GM19397 (cell line): ENCODE measurements at regions not wholly inside any gene's neighbourhood (a gene's known extent, or its start where the extent isn't known, plus 50 kb on each side); places are given as distances from the start of the nearest gene placed in this dataset.

Source experiments
- ATAC-seq: cut with Tn5 transposase; IDR thresholded peaks from one replicate; pipeline ENCODE4 v1.9.1; 2021; ENCODE audit warnings: mild to moderate bottlenecking, moderate library complexity; ENCODE audit not compliant: unreplicated experiment

GRCh38 chr1:229218612-229219025 is 52.3 kb upstream of the RAB4A start:
- ATAC-seq: no peak

- ATAC-seq: no peak
Observed at GRCh38 chr1:229220163-229220846, 50.6 kb upstream of the RAB4A start.

GRCh38 chr1:229221106-229222019 is 49.5 kb upstream of the RAB4A start:
- no peak for ATAC-seq
